GM21526 (cell line): ENCODE measurements at regions not wholly inside any gene's neighbourhood (a gene's known extent, or its start where the extent isn't known, plus 50 kb on each side); places are given as distances from the start of the nearest gene placed in this dataset.
"Not testable (repeated sequence)": the region's sequence is repeated elsewhere in the genome, so short reads cannot be mapped to it uniquely, and the experiment has no call there.

ENCODE experiments used
- ATAC-seq: cut with Tn5 transposase; IDR thresholded peaks from one replicate; pipeline ENCODE4 v1.9.1; 2021; ENCODE audit warnings: moderate library complexity; ENCODE audit not compliant: unreplicated experiment, low FRiP score

GRCh38 chr2:220695397-220696279 is 876.5 kb downstream of the EPHA4 start:
- ATAC-seq: no peak

GRCh38 chr2:220696280-220696669 is 875.8 kb downstream of the EPHA4 start:
- no peak for ATAC-seq

GRCh38 chr2:220697011-220697410 is 875.1 kb downstream of the EPHA4 start:
- no peak for ATAC-seq

- ATAC-seq: no peak
Observed at GRCh38 chr2:220701115-220701514, 871.0 kb downstream of the EPHA4 start.

GRCh38 chr2:220703279-220703678 is 868.8 kb downstream of the EPHA4 start:
- no peak for ATAC-seq

- no peak for ATAC-seq
Observed at GRCh38 chr2:220704081-220704480, 868.0 kb downstream of the EPHA4 start.

GRCh38 chr2:220704810-220705209 is 867.3 kb downstream of the EPHA4 start:
- ATAC-seq: no peak

- ATAC-seq: no peak
Observed at GRCh38 chr2:220705678-220706077, 866.4 kb downstream of the EPHA4 start.

- no peak for ATAC-seq
Observed at GRCh38 chr2:220707261-220707660, 864.8 kb downstream of the EPHA4 start.

GRCh38 chr2:220708366-220708765 is 863.7 kb downstream of the EPHA4 start:
- ATAC-seq: no peak

GRCh38 chr2:220717283-220717682 is 854.8 kb downstream of the EPHA4 start:
- ATAC-seq: no peak

- ATAC-seq: no peak
Observed at GRCh38 chr2:220736778-220737177, 835.3 kb downstream of the EPHA4 start.

GRCh38 chr2:220743203-220743602 is 828.9 kb downstream of the EPHA4 start:
- ATAC-seq: no peak

GRCh38 chr2:220744861-220745260 is 827.2 kb downstream of the EPHA4 start:
- no peak for ATAC-seq

- ATAC-seq: no peak
Observed at GRCh38 chr2:220745682-220746081, 826.4 kb downstream of the EPHA4 start.

GRCh38 chr2:220747736-220748135 is 824.4 kb downstream of the EPHA4 start:
- ATAC-seq: no peak

GRCh38 chr2:220748875-220749479 is 823.1 kb downstream of the EPHA4 start:
- ATAC-seq: no peak

GRCh38 chr2:220753486-220753885 is 818.6 kb downstream of the EPHA4 start:
- no peak for ATAC-seq

- no peak for ATAC-seq
Observed at GRCh38 chr2:220756653-220757052, 815.5 kb downstream of the EPHA4 start.

GRCh38 chr2:220758376-220758775 is 813.7 kb downstream of the EPHA4 start:
- not testable (repeated sequence) for ATAC-seq

- no peak for ATAC-seq
Observed at GRCh38 chr2:220764171-220764570, 807.9 kb downstream of the EPHA4 start.
